Testis (tissue), 2 donors: ENCODE measurements at regions not wholly inside any gene's neighbourhood (a gene's known extent, or its start where the extent isn't known, plus 50 kb on each side); places are given as distances from the start of the nearest gene placed in this dataset.

Experiments
- DNase-seq: peaks from one replicate; pipeline ENCODE4 v3.0.0-alpha.2; 2019
- H3K27ac ChIP-seq, 2 donors: fragments of 200-600 bp; sonication (generic); one replicate each; pipeline ENCODE4 v1.5.1; 2019
- H3K27me3 ChIP-seq: fragments of 200-600 bp; sonication (generic); one replicate; pipeline ENCODE4 v1.5.1; 2019
- H3K36me3 ChIP-seq: fragments of 200-600 bp; sonication (generic); one replicate; pipeline ENCODE4 v1.5.1; 2017; ENCODE audit warnings: low read depth; ENCODE audit errors: missing control alignments
- H3K4me1 ChIP-seq: fragments of 200-600 bp; sonication (generic); one replicate; pipeline ENCODE4 v1.5.1; 2019
- H3K4me3 ChIP-seq, 2 donors: fragments of 200-600 bp; sonication (generic); one replicate each; pipeline ENCODE4 v1.5.1; 2017 to 2019
- H3K9me3 ChIP-seq: fragments of 200-600 bp; sonication (generic); one replicate; pipeline ENCODE4 v1.5.1; 2017
- POLR2A ChIP-seq: fragments of 450-650 bp; IDR thresholded peaks from one replicate; pipeline ENCODE4 v1.6.1; 2017; ENCODE audit warnings: antibody characterized with exemption, mild to moderate bottlenecking, moderate library complexity
- WGBS, 2 donors: methylation state at CpG; one replicate each; pipeline ENCODE4 v1.1.5; 2018; 5-methylcytosine and 5-hydroxymethylcytosine counted together
- intact Hi-C: fragments of 100-400 bp; cut with DNase I; formaldehyde crosslinking; loops from one replicate; pipeline ENCODE4 v1.15.1; 2023; ENCODE audit warnings: low total_unique reads
- TF ChIP-seq, protein P1 (sequence below), 3 experiments: fragments of 450-650 bp in 2 of 3; fragments of 200-600 bp in 1 of 3; sonication (generic) in 1 of 3; IDR thresholded peaks; one replicate each; pipeline ENCODE4 v1.5.1; 2016 to 2019; ENCODE audit warnings: antibody characterized with exemption in 3 of 3, mild to moderate bottlenecking in 2 of 3, moderate library complexity in 1 of 3

DNA sequence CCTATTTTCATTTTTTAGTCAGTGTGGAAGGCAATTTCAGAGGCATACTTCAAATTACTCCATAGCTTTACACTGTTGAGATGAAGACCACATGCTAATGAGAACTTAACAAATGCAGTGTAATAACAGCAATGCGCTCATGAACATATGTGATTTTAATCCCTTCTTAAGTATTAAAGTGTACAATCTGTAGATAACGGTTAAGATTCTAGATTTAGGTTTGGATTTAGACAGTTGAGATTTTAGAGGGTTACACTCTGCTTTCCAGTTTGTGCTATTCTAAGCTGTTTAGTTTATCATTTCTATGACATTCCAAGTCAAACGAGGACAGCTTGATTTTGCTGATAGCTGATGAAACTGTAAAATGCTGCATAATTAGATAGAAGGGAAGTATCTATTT, 257.8 kb upstream of the CHRM3 start:
- TF ChIP-seq, protein P1, sequence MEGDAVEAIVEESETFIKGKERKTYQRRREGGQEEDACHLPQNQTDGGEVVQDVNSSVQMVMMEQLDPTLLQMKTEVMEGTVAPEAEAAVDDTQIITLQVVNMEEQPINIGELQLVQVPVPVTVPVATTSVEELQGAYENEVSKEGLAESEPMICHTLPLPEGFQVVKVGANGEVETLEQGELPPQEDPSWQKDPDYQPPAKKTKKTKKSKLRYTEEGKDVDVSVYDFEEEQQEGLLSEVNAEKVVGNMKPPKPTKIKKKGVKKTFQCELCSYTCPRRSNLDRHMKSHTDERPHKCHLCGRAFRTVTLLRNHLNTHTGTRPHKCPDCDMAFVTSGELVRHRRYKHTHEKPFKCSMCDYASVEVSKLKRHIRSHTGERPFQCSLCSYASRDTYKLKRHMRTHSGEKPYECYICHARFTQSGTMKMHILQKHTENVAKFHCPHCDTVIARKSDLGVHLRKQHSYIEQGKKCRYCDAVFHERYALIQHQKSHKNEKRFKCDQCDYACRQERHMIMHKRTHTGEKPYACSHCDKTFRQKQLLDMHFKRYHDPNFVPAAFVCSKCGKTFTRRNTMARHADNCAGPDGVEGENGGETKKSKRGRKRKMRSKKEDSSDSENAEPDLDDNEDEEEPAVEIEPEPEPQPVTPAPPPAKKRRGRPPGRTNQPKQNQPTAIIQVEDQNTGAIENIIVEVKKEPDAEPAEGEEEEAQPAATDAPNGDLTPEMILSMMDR (IDR thresholded peaks at IDR 0.05): no peak
- TF ChIP-seq POLR2A: no peak
- no peak for DNase-seq
- Histone ChIP-seq H3K36me3 (no peaks in the 10 kb centered on the region), H3K9me3 (no peaks in the 10 kb centered on the region), H3K27ac (no peak overlapping the region), H3K27me3 (no peaks in the 10 kb centered on the region), H3K4me3 (no peak overlapping the region), H3K4me1 (no peaks in the 10 kb centered on the region)
- intact Hi-C loops: no loop called here
- 70 to 77% methylated on average over 3 of the region's 3 CpGs for WGBS, 2 donors

DNA sequence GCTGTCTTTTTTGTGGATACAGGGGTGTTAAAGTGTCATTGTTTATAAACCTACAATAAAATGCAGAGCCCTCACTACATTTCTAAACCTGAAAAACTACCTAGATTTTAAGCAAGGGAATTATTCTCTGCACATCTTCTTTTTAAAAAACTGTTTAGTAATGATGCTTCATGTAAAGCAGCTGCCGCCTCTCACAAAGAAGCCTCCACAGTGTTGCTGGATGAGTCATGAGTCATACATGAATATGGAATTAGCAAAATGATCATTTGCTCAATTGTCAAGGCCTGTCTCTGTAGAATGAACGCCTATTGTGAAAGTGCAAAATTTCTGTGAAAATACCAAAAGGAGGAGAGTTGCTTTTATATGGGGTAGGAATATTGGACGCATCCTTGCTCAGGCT, 259.5 kb upstream of the CHRM3 start:
- H3K4me1 ChIP-seq: no peaks in the 10 kb centered on the region
- no peaks in the 10 kb centered on the region for H3K27me3 ChIP-seq
- no peak for DNase-seq
- H3K36me3 ChIP-seq: no peaks in the 10 kb centered on the region
- TF ChIP-seq, protein P1 (IDR thresholded peaks at IDR 0.05): no peak
- TF ChIP-seq POLR2A: no peak
- intact Hi-C loops: no loop called here
- H3K4me3 ChIP-seq: no peak overlapping the region
- no peak overlapping the region for H3K27ac ChIP-seq
- no peaks in the 10 kb centered on the region for H3K9me3 ChIP-seq
- 88 to 94% methylated on average over 3 of the region's 3 CpGs for WGBS, 2 donors

DNA sequence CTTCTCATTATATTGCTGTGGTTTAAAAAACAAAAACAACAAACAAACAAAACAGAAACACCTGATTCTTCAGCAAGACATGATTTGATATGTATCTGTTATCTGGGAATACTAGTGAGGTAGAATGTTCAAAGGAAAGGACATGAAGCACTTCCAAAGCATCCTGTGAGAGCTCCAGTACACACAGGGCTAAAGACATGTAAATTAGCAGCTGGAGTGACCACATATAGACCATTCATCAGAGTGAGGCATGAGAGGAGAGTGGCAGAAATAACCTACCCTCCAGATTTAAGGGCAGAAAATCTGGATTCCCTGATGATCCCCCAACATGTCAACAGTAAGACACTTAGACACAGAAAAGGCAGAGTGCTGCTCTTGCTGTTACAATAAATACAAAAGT, 260.5 kb upstream of the CHRM3 start:
- TF ChIP-seq, protein P1 (IDR thresholded peaks at IDR 0.05): no peak
- TF ChIP-seq POLR2A: no peak
- intact Hi-C loops: no loop called here
- no peak overlapping the region for H3K4me3 ChIP-seq

DNA sequence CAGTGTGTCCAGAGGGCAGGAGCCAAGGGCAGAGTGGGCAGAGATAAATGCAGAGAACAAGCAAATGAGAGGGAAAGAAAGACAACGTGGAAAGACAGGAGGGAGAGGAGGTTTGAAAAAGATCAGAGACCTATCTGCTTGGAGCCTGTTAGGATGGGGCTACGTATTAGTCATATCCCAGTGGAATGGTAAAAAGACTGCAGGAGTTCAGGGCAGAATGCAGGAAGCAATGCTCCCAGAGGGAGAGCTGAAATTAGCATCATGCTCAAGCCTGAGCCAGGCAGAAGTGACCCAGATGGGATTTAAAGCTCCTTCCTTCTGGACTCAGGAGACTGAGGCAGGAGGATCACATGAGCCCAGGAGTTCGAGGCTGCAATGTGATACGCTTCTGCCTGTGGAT, 261.3 kb upstream of the CHRM3 start:
- TF ChIP-seq POLR2A: no peak
- TF ChIP-seq, protein P1 (IDR thresholded peaks at IDR 0.05): no peak
- Histone ChIP-seq H3K9me3 (no peaks in the 10 kb centered on the region), H3K4me1 (no peaks in the 10 kb centered on the region), H3K36me3 (no peaks in the 10 kb centered on the region), H3K4me3 (no peak overlapping the region), H3K27ac (no peak overlapping the region), H3K27me3 (no peaks in the 10 kb centered on the region)
- DNase-seq: no peak
- intact Hi-C loops: no loop called here
- WGBS, 2 donors: 55 to 62% methylated on average over 4 of the region's 4 CpGs

More for the DNA sequence above, 260.5 kb upstream of the CHRM3 start:
- no peak overlapping the region for H3K27ac ChIP-seq
- H3K4me1 ChIP-seq: no peaks in the 10 kb centered on the region
- no peaks in the 10 kb centered on the region for H3K9me3 ChIP-seq
- no peaks in the 10 kb centered on the region for H3K36me3 ChIP-seq
- H3K27me3 ChIP-seq: no peaks in the 10 kb centered on the region
- no peak for DNase-seq

DNA sequence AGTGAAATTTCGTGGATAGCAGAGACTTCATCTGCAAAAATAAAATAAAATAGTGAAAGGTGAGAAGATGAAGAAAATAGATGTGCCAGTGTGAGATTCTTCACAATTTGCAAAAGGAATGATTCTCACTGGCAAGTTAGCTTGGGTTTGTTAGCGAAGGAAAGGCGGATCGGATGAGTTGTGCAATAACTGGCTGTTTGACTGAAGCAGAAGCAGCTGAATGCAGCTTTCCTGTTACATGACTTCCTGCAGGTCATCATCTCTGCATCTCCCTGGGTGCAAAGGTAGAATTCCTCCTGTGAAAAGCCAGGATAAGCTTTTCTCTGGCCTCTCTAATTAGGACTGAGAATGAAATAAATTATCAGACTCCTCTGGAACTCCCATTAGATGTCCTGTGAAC, 263.1 kb upstream of the CHRM3 start:
- intact Hi-C loops: no loop called here
- TF ChIP-seq POLR2A: no peak
- TF ChIP-seq, protein P1 (IDR thresholded peaks at IDR 0.05): no peak
- Histone ChIP-seq H3K4me3 (no peak overlapping the region), H3K9me3 (no peaks in the 10 kb centered on the region), H3K36me3 (no peaks in the 10 kb centered on the region), H3K4me1 (no peaks in the 10 kb centered on the region), H3K27ac (no peak overlapping the region), H3K27me3 (no peaks in the 10 kb centered on the region)
- 20 to 30% methylated on average over 4 of the region's 4 CpGs for WGBS, 2 donors
- no peak for DNase-seq
